ENCODE measurements at regions not wholly inside any gene's neighbourhood (a gene's known extent, or its start where the extent isn't known, plus 50 kb on each side); places are given as distances from the start of the nearest gene placed in this dataset.

DNA sequence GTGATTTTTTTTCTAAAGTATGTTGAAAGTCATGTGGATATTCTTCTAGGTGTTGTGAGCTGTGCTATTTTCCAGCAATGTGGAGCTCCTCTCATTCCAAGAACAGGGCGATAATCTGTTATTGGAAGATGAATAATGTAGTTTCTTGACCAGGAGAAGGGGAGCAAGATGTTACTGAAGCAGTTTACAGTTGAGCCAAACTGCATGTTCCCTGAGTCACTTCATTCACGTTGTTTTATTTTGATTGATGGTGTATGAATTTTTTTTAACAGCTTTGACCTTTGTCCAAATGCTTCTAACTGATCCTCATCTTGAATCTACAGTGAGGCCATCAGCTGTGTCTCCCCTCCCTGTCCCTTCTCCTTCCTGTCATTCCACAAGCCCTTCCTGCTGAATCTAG, 277.1 kb upstream of the KLF6 start:
- no peak for DNase-seq

DNA sequence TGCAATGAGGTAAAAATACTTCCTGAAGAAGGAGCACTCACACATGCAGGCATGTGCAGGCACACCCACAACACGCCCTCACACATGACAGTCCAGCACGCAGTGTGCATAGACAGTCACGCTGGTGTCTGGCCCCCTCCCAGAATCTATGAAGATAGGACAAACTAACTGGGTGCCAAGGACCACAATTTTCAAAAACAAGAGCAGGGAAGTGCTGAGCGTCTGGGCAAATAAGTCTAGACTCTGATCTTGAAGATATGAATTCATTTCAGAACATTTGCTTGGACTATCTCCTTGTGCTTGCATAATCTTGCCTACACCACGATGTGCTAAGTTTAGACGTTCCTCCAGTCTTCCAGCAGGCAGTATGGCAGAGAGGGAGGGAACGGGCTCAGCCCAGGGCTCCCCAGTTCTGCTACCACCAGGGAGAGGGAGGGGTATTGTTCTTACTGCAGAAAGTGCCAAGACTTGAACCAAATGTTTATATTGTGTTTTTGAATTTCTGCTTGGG, 276.5 kb upstream of the KLF6 start:
- DNase-seq, result no peak

DNA sequence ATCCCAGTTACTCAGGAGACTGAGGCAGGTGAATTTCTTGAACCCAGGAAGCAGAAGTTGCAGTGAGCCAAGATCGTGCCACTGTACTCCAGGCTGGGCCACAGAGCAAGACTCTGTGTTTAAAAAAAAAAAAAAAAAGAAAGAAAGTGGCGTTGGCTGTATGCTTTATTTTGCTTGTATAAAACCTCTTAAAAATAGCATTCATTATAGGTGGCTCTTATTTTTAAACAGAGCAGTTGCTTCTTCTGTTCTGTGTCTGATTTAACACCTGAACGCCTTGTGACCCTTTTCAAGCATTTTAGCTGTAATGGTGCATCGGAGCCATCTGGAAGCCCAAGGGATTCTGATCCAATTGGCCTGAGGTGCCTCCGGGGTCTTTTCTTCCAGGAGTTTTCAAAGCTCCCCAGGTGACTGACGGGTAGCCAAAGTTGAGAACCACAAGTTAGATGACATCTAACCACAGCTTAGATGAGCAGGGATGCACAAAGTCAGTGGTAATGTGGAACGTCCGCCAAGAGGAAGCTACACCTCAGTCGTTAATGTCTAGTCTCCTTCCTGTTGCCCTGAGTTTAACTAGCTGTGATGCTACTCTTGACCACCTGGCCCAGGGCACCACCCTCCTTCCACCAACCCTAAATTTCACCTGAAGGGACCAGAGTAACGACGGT, 274.6 kb upstream of the KLF6 start:
- DNase-seq, result no peak

DNA sequence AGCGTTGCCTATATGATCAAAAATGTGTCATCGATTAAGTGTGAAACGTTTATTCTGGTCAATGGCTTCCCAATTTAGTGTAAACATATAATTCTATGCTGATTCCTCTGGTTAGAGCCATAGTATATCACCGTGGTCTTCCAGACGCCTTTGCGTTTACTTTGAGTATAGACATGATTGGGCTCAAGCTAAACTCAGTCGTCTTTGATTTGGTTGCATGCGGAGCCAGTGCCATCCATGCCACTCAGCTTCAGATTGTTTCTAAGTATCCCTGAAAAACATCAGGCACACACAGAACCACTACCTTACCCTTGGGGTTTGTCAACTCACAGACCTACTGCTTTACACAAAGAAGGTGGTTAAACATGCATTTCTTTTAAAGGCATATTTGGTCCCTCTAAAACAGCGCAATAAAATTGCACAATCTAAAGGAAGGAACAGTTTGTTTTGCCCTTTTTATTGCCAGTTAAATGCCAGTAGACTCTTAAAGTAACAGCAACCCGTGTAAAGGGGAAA, 273.6 kb upstream of the KLF6 start:
- no peak for DNase-seq

DNA sequence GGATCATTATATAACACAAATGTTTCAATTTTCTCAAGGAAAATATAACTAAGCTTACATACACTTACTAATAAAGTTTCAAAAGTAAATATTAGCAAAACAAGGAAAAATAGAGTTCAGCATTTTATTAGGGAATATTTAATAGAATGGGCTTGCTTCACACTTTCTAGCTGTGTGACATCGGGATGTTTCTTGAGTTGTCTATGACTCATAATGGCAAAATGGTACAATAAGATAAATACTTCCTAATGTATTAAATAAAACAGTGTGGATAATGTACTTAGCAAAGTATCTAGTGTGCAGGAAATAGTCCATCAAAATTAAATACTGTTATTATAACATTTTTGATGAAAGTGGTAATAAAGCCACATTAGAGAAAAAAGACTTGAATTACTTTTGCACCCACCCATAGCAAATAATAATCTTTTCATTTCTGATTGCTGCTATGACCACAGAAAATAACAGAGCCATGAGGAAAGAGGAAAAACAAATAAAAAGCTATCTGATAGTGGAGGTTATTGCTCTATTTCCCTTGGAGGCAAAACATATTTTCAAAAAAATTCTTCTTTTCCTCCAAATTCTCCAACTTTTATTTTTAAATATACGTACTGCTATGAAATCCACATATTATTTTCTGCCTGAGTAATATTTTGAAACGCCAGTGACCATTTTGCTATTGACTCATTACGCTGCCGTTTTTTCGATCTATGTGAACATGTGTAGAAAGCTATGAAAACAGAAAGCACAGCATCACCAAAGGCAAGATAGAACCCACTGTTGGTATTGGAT, 272.9 kb upstream of the KLF6 start:
- DNase-seq, result no peak

DNA sequence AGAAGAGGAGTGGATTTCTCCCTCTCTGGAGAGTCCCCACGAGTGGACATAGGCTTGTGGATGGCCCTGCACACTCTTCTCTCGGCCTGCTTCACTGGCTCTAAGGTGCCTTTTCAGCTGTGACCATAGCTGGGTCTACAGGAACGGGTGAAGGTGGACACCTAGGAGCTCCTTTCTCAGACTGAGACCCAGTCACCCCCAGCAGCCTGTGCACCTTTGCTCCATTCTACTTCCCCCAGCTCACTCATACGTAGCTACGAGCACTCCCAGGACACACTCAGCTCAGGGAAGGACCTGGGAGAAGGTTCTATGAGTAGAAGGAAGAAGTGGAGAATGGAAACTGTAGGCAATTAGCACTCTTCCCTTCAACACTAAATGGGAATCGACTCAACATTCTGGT, 272.0 kb upstream of the KLF6 start:
- no peak for DNase-seq

DNA sequence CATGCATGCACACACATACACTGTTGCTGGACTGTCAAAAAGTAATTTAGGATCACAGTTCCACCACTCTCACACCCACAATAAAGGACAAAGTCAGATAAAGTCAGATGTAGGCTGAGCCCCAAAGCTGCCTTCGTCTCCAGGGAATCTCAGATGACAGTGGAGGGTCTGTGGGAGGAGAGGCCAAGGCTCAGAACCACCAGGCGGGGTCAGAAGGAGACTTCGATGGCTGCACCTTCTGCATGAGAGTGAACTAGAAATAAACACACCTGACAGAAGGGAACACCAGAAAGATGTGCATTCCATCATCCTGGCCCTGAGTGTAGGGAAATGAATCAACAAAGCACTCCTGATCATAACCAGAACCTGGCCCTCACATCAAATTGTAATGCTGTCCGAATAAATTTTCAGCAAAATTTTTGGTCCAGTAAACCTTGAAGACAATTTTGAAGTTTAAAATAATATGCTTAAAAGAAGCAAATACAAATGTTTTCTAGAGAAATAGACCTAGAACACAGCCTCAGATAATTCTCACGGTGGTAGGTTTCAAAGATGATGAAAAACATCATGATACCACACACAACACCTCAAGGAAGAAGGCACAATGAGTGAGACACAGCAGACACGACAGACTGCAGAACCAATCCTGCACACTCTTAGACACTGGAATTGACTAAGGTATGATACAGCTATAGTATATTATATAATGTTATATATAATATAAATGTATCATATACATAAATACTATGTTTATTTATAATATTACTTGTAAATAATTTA, 269.8 kb upstream of the KLF6 start:
- DNase-seq, result no peak

DNA sequence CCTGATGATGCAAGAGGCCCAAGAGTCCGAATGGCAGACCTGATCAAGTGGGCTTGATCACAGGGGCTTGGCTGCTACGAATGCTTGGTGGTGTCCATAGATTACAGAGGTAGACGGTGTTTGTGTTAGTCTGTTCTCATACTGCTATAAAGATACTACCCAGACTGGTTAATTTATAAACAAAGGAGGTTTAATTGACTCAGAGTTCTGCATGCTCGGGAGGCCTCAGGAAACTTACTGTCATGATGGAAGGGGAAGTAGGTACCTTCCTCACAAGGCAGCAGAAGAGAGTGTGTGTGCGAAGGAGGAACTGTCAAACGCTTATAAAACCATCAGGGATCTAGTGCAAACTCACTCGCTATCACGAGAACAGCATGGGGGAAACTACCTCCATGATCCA, 268.9 kb upstream of the KLF6 start:
- no peak for DNase-seq

DNA sequence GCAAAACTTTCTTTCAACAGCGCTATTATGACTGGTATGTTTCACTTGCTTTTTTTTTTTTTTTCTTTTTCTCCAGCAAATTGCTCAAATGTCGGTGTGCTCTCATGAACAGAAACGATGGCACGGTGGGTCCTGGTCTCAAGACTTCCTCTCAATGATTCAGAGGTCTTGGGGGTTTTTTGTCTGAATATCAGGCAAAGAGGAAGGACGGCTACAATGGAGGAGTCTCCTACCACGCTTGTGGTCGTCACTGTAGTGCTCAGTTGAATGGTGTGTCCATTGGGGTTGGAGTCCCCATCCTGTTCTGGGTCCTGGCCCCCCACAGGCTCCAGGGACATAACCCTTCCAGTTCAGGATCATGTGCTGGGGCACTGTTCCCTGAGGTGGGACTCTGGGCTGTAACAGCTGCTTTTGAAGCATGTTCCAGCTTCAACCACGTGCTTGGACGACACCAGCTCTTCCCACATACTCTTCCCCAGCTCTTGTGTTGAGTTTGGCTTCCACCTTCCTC, 266.7 kb upstream of the KLF6 start:
- DNase-seq, result no peak

DNA sequence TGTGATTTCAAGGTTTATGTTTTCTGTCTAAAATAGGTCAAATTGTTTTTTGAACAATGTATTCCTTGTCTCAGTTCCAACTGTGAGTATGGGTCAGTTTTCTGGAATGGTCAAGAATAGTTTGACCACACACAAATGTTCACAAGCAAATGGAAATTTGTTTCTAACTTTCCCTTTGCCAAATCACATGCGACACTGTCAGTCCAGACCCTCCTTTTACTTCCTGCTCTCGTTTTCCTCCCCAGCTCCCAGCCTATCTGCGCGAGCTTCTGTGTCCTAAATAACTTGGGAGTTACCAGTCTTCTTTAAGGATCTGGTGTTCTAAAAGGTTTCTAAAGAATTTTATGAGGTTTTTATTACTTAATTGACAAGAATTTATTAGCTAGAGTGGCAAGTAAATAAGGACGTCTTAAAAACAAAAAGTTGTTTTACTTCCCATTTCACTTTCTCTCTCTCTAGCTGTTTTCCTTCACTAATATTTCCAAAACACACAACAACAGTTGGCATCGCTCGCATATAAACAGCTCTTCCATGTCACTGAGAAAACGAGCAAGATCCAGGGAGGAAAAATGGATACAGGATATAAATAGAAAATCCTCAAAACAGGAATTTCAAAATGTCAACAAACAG, 266.1 kb upstream of the KLF6 start:
- DNase-seq, result no peak

DNA sequence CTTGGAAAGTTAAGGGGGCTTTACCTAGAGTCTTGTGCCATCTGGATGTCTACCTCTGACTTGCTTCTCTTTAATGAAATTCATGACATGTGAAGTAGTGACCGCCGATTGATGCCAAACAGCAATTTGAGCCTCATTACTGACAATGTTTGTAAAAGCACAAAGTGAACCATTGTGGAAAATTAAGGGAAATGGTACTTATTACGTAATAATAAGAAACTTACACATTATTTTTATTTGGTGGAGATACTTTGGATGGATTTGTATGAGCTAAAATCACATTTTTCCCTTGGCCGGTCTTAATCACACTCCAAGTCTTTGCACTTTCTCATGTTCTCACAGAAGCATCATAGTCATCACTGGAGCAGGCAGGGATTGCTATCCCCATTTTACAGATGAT, 265.1 kb upstream of the KLF6 start:
- no peak for DNase-seq

DNA sequence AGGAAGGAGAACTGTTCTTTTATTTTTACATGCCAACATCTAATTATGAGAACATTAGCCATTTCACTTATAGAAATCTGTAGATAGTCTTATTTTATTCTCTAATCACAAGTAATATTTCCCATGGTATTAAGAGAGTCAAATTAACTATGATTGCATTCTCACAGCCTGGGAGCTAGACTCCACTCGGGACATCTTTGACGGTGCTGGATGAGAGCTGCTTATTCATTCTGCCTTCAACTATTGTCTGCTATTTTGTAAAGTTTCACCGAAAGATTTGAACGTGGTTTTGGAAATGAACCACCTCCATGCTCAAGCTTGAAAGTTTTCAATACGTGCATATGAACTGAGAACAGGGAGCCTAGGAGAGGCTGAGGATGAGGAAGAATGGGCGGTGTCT, 264.3 kb upstream of the KLF6 start:
- no peak for DNase-seq

DNA sequence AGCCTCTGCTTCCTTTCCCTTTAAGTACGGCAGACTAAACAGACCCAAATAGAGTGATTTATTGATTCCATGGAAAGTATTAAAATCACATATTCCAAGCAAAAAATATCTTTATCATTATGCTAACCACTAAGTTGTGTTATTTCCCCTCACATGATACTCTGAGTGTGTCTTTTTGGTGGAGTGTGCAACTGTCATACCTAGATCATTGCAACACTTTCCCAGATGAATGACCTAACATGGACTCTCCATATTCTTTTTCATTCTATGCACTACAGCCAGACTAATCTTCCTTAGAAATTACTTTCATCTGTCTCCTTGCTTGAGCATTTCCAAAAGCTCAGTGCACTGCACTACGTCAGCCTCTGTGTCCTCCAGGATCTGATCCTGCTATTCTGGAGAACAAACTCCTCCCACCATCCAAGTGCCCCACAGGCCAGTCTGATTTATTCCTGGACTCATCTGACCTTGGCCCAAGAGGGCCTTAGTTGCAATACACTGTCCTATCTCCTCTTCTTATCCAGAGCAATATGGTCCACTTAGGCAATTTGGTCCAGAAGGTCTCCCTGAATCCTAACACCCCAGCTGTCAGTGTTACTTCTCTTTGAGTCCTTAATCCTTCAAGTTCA, 263.3 kb upstream of the KLF6 start:
- no peak for DNase-seq

DNA sequence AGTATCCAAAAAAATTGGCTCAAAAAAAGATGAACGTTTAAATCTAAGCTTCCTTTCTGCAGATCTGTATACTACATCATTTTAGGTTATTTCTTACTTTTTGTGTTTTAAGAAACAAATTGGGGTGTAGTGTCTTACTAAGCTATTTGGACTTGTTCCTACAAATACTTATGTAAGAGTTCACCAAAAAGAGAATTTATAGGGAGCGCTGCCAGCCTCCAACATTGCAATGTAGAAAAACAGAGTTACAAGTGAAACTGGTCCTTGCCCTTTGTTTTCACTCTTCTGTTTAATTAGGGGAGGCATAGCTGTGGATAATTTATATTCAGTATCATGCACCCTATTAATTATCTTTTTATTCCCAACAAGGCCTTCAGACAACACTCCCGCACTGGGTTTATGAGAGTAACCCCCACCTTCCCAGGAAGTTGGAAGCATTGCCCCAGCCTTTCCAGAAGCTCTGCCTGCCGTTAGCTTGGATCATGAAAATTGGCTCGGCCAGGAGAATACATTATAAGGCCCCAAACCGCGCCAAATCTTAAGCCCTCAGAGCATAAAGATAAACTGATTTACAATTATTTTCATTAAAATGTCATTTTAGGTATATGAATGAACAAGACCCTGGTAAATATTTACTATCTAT, 261.8 kb upstream of the KLF6 start:
- no peak for DNase-seq

DNA sequence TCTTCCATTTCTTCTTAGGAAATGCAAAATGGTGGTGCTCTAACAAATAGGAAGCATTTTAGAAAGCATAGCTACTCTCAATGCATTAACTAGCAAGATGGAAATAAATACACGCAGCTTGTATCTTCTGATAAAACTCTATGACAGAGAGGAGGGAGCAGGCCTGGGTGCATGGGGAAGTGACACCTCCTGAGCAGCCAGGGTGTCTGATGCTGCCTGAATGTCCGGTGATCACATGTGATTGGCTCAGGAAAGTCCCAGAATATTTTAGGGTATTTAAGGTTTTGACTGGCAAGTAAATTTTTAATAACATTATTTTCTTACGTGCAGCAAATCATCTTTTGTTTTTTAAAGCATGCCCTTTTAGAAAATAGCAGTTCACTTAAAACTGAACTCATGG, 261.0 kb upstream of the KLF6 start:
- DNase-seq, result no peak

DNA sequence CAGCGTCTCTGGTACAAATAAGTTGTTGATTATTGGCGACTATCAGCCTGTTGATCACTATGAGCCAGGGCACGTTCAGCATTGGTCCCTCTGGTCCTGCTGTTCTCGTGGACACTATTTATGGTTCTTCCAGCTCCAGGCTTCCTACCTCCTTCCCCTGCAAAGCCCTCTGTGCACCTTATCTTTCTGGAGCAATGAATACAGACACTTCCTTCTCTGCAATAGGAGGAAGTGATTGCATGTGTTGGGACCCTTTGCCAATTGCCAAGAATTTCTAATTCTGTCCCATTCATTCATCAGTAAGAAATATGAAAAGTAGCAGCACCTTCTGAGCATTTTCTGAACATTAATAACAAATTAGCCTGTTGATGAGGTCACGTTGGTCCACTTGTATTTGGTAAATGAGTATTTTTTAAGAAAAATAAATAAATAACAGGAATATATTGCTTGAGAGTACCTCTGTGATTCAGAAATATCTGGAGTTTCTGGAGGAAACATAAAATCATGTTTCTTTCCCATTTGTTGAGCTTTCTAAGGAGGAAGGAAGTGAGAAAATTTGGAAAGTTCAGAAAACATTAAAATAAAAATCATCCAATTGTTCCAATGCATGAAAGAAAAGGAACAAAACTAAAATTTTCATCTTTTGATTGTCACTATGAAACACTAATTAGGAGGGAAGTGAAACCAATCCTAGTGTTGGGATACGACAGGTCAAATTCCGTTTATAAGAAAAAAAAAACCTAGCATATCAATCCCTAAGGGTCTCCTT, 259.1 kb upstream of the KLF6 start:
- DNase-seq, result no peak

DNA sequence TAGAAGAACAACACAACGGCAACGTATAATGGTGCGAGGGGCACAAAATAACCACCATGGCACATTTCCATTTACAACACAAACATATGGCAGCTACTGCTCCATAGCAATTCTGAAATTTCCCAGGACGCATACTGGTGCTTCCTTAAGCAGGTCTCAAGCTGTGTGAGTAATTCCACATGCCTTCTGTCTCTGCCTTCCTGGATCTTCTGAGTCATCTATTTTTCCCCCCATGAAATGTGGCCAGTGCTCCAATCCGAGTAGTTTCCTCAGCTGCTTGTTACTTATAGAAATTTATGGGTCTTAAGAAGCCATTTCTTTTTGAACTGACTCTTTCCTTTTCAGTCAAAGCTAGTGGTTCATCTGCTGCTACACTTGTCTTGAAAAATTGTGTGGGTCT, 256.6 kb upstream of the KLF6 start:
- no peak for DNase-seq

DNA sequence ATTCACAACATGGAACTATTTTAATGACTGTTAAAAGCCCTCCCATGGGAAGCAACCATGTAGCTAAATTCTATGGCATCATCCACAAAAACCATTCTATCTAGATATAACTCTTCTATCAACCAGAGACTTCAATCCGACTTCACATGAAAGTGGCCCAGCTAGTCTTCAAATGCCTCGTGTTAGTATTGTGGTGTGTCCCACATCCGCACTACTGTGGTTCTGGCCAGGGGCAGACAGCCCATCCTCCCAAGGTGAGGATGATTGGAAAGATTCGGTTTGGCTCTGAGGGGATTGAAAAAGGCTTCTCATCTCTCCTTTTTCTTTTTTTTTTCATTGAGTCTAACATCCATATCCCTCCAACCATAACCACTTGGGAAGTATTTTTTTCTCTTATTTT, 253.0 kb upstream of the KLF6 start:
- no peak for DNase-seq

DNA sequence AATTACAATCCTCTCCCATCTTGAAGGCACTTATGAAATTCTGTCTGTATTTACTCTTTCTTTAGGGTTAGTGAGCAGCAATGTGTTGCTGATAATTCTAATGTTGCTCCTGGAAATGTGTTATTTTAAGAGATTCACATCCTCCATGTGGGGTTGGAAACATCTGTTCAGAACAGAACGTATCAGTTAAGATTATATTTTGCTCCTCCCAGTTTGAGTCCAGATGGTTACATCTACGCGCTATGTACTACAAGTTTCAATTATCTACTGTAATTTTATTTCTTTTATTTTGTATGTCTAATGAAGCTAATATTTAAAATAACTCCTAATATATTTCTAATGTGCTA, 250.6 kb upstream of the KLF6 start:
- no peak for DNase-seq

DNA sequence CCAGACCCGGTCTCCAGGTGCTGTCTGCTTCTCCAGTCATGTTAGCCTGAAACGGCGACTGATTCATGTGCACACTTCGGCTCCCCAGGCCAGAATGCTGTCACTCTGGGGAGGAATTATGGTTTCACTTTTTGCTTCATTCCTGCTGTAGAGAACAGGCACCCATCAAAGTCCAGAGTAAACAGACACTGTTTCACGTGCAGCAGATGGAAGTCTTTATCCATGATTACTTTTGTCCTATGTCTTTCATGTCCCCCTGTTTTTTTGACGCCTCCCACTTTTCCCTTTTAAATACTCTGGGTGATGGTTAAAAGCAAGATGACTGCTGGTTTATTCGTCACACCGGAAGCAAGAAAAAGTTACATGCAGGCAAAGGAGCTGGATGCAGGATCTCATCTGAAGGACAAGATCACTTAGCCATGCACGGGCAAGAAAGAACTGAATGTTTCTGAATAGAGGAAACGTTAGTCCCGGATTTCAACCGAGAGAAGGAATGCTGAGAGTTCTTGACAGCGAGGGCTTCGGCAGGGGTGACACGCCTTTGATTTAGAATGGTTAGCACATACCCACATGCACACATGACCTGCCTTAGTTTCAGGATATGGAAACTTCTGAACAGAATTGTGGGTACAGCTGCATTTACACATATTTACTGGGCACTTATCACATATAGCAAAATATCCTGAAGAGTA, 250.0 kb upstream of the KLF6 start:
- DNase-seq, result no peak

All from NCI-H1092 treated with DMSO at 0.1 percent for 48 hours (cell line).